NB4 (cell line): ENCODE measurements at regions not wholly inside any gene's neighbourhood (a gene's known extent, or its start where the extent isn't known, plus 50 kb on each side); places are given as distances from the start of the nearest gene placed in this dataset.

Experiments used
- CTCF ChIP-seq: IDR thresholded peaks from one replicate; pipeline ENCODE4 v1.5.1; 2012; ENCODE audit warnings: low read depth, low read length
- MYC ChIP-seq: IDR thresholded peaks from 2 replicates; pipeline ENCODE4 v1.6.1; 2011; ENCODE audit warnings: low read depth, low read length
- POLR2A ChIP-seq: IDR thresholded peaks from 2 replicates; pipeline ENCODE4 v1.6.1; 2011; ENCODE audit warnings: mild to moderate bottlenecking; ENCODE audit not compliant: insufficient read length; ENCODE audit errors: extremely low read depth
- TF ChIP-seq, protein P1 (sequence below): IDR thresholded peaks from 2 replicates; pipeline ENCODE4 v1.6.1; 2011; ENCODE audit warnings: low read depth, low read length

DNA sequence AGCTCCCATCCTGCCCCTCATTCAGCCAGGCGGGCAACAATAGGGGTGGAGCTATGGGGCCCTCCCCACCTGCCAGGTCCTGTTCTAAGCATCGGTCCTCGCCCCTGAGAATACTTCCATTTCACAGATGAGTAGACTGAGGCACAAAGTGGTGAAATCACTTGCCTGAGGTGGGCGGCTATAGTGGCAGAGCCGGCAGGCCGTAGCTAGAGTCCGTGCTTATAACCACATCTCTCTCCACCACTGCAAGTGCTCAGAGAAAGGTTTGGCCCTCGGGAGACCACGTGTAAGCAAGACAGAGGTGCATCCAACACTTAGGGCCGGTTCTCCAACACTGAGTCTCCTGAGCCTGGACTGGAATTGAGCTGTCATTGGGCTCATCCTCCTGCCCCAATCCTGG lies 145.8 kb upstream of the UNC5B start:
- TF ChIP-seq CTCF (no peak), POLR2A (no peak), MYC (no peak)
- TF ChIP-seq, protein P1, sequence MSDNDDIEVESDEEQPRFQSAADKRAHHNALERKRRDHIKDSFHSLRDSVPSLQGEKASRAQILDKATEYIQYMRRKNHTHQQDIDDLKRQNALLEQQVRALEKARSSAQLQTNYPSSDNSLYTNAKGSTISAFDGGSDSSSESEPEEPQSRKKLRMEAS, result no peak
